Subcutaneous adipose tissue (tissue), 1 donor: ENCODE measurements at regions not wholly inside any gene's neighbourhood (a gene's known extent, or its start where the extent isn't known, plus 50 kb on each side); places are given as distances from the start of the nearest gene placed in this dataset.

ENCODE experiments used
- TF ChIP-seq, protein P1 (sequence below): fragments of 450-650 bp; IDR thresholded peaks from one replicate; pipeline ENCODE4 v1.5.1; 2016; ENCODE audit warnings: low read depth, mild to moderate bottlenecking, control low read depth, antibody characterized with exemption, moderate library complexity

DNA sequence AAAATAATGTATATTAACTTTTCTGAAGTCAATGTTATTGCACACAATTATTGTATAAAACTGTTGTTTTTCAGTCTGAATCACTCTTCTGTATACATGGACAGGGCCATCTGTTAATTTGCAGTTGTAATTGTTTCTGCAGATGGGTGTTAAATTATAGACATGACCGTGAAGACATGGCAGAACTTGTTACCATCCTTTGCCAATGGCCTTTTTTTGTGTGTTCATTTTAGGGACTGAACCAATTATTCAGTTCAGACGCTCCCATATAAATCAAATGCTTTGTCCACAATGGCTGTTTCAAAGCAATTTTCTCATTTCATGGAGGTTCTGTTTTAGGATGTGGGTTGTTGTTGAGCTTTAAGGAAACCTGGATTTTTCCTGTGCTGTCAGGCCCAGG, 533.7 kb downstream of the DOK5 start:
- TF ChIP-seq, protein P1, sequence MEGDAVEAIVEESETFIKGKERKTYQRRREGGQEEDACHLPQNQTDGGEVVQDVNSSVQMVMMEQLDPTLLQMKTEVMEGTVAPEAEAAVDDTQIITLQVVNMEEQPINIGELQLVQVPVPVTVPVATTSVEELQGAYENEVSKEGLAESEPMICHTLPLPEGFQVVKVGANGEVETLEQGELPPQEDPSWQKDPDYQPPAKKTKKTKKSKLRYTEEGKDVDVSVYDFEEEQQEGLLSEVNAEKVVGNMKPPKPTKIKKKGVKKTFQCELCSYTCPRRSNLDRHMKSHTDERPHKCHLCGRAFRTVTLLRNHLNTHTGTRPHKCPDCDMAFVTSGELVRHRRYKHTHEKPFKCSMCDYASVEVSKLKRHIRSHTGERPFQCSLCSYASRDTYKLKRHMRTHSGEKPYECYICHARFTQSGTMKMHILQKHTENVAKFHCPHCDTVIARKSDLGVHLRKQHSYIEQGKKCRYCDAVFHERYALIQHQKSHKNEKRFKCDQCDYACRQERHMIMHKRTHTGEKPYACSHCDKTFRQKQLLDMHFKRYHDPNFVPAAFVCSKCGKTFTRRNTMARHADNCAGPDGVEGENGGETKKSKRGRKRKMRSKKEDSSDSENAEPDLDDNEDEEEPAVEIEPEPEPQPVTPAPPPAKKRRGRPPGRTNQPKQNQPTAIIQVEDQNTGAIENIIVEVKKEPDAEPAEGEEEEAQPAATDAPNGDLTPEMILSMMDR: no peak

DNA sequence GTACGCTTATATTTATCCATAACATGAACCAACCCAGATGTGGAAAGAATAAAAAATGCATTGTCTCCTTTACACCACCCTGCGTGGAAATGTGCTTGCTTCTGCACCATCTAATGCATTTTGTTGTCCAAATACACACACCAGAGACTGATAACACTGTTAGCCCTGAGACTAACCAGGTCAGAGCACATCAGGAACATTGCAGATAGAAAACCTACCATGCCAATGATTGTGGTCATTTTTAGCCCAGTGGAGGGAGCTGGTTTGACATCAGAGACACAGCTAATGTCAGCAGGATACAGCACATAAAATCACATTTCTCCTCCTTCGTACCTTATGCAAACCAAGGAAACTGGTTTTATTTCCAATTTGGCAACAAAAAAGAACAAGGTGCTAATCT, 528.7 kb downstream of the DOK5 start:
- TF ChIP-seq, protein P1: no peak

DNA sequence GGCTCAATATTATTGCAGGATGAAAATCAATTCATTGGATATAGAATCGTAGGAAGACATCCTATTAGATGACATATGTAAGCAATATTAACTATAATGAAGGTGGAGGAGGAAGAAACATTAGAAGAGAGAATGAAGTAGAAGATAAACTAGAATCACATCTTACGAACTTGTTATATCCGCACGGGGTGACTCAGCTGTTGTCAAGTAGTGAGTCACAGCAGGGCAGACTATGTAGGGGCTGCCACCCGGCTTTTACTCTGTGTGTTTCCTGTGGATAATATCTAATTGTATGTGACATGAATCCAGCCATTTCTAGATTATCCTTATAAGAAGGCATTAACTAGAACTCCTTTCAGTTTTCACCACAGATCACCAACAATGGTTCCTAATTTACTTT, 520.2 kb downstream of the DOK5 start:
- TF ChIP-seq, protein P1: no peak

DNA sequence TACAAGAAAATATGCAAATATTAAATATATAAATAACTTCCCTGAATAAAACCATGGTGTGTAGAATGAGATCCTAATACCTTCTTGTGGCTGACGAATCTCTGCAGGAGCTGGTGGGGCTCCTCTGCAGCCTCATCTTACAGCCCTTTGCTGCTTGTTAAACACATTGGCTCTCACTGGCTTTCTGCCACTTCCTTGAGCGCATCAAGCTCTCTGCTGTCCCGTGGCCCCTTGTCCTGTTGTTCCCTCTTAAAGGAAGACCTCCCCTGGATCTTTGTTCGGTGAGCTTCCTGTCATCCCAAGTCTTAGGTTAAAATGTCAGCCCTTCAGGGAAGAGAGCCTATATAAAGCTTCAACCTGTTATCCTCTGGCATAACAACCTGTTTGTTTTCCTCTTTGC, 519.6 kb downstream of the DOK5 start:
- TF ChIP-seq, protein P1: no peak

GRCh38 chr20:54985091-54985490, 509.7 kb downstream of the DOK5 start:
- TF ChIP-seq, protein P1: no peak

DNA sequence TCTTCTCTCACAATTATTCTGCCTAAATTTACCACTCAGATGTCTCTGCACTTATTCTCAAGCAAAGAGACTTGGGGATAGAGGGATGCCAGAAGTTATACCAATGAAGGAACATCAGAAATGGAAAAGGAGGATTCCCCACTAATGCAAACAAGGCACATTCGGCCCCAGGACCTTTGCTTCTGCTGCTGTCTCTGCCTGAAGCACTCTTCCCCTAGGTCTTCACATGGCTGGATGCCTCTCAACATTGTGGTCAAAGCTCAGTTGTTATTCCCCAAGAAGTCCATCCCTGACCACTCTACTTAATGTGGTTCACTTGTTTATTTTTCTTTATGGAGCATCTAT, 508.7 kb downstream of the DOK5 start:
- TF ChIP-seq, protein P1: no peak

- TF ChIP-seq, protein P1: no peak
These were observed 505.8 kb downstream of the DOK5 start for GRCh38 chr20:54981175-54981574.
